ENCODE measurements at regions not wholly inside any gene's neighbourhood (a gene's known extent, or its start where the extent isn't known, plus 50 kb on each side); places are given as distances from the start of the nearest gene placed in this dataset.
"Not testable (repeated sequence)": the region's sequence is repeated elsewhere in the genome, so short reads cannot be mapped to it uniquely, and the experiment has no call there.

DNA sequence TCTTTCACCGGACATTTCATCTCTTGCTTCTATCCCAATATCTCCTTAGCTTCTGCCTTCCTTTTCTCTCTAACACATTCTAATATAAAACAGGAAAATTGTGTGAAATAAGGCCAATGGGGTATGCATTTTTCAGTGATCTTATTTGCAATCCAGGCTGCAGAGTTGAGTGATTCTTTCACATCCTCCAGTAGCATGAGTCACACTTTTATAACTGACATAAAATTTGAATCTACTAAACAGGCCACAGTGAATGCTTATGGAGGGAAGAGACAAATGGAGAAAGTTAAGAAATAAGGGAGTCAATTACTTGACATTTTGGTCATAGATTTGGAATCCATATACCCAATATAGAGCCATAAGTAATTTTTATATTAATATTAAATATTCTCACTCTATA lies 1037.0 kb upstream of the SPRY2 start:
- no peaks in the 10 kb centered on the region for H3K36me3 ChIP-seq (ENCODE audit: insufficient read depth, low read length)
- H3K27me3 ChIP-seq (ENCODE audit: control insufficient read depth in 1 of 2, insufficient read depth in 2 of 2, low read length in 2 of 2) = no peaks in the 10 kb centered on the region
- H3K9me3 ChIP-seq (ENCODE audit: low read length) = no peaks in the 10 kb centered on the region
- H3K9ac ChIP-seq (ENCODE audit: low read length) = no peak overlapping the region
- H3K4me3 ChIP-seq (ENCODE audit: low read depth in 1 of 2, low read length in 2 of 2) = no peak overlapping the region
- no peaks in the 10 kb centered on the region for H3K4me1 ChIP-seq (ENCODE audit: insufficient read depth, low read length)
- H3K27ac ChIP-seq (ENCODE audit: low read depth, low read length) = no peak overlapping the region

DNA sequence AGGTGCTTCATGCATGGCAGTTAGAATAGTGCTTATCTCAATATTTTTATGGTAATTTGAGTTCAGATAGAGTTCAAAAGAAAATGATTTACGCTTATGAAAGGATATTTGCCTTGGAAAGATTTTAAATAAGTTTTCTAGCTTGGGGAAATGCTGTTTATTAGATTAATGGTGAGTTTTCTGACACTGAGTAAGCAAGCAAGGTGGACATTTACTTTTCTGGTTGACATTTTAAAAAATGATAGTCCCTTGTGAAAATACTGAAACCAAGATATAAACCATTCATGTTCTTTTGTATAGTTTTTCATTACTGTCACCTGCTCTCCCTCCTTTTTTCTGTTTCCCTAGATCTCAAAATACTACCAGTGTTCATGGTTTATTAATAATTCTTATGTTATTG lies 1034.8 kb upstream of the SPRY2 start:
- H3K4me1 ChIP-seq (ENCODE audit: insufficient read depth, low read length) = no peaks in the 10 kb centered on the region
- H3K9me3 ChIP-seq (ENCODE audit: low read length) = no peaks in the 10 kb centered on the region
- no peak overlapping the region for H3K9ac ChIP-seq (ENCODE audit: low read length)
- H3K27ac ChIP-seq (ENCODE audit: low read depth, low read length) = no peak overlapping the region
- no peak overlapping the region for H3K4me3 ChIP-seq (ENCODE audit: low read depth in 1 of 2, low read length in 2 of 2)
- H3K36me3 ChIP-seq (ENCODE audit: insufficient read depth, low read length) = no peaks in the 10 kb centered on the region
- no peaks in the 10 kb centered on the region for H3K27me3 ChIP-seq (ENCODE audit: control insufficient read depth in 1 of 2, insufficient read depth in 2 of 2, low read length in 2 of 2)

- H3K4me1 ChIP-seq (ENCODE audit: insufficient read depth, low read length); H3K4me3 ChIP-seq (ENCODE audit: low read depth in 1 of 2, low read length in 2 of 2); H3K36me3 ChIP-seq (ENCODE audit: insufficient read depth, low read length); H3K9me3 ChIP-seq (ENCODE audit: low read length); H3K27ac ChIP-seq (ENCODE audit: low read depth, low read length); H3K9ac ChIP-seq (ENCODE audit: low read length); H3K27me3 ChIP-seq (ENCODE audit: control insufficient read depth in 1 of 2, insufficient read depth in 2 of 2, low read length in 2 of 2): not testable (repeated sequence)
These were observed 1021.8 kb upstream of the SPRY2 start for GRCh38 chr13:81362711-81363110.

- no peaks in the 10 kb centered on the region for H3K36me3 ChIP-seq (ENCODE audit: insufficient read depth, low read length)
- H3K27ac ChIP-seq (ENCODE audit: low read depth, low read length) = no peak overlapping the region
- no peaks in the 10 kb centered on the region for H3K27me3 ChIP-seq (ENCODE audit: control insufficient read depth in 1 of 2, insufficient read depth in 2 of 2, low read length in 2 of 2)
These were observed 1009.1 kb upstream of the SPRY2 start for GRCh38 chr13:81350056-81350455.

GRCh38 chr13:81340118-81341069 lies 999.5 kb upstream of the SPRY2 start:
- not testable (repeated sequence) for H3K27me3 ChIP-seq (ENCODE audit: control insufficient read depth in 1 of 2, insufficient read depth in 2 of 2, low read length in 2 of 2); H3K4me3 ChIP-seq (ENCODE audit: low read depth in 1 of 2, low read length in 2 of 2); H3K36me3 ChIP-seq (ENCODE audit: insufficient read depth, low read length); H3K9ac ChIP-seq (ENCODE audit: low read length); H3K27ac ChIP-seq (ENCODE audit: low read depth, low read length); H3K9me3 ChIP-seq (ENCODE audit: low read length); H3K4me1 ChIP-seq (ENCODE audit: insufficient read depth, low read length)

More at GRCh38 chr13:81350056-81350455, 1009.1 kb upstream of the SPRY2 start:
- Histone ChIP-seq H3K9me3 (ENCODE audit: low read length) (no peaks in the 10 kb centered on the region), H3K4me1 (ENCODE audit: insufficient read depth, low read length) (no peaks in the 10 kb centered on the region), H3K4me3 (ENCODE audit: low read depth in 1 of 2, low read length in 2 of 2) (no peak overlapping the region), H3K9ac (ENCODE audit: low read length) (no peak overlapping the region)

GRCh38 chr13:81339666-81340065 lies 998.7 kb upstream of the SPRY2 start:
- not testable (repeated sequence) for H3K9me3 ChIP-seq (ENCODE audit: low read length); H3K27ac ChIP-seq (ENCODE audit: low read depth, low read length)

GRCh38 chr13:81334481-81334880 lies 993.6 kb upstream of the SPRY2 start:
- no peaks in the 10 kb centered on the region for H3K4me1 ChIP-seq (ENCODE audit: insufficient read depth, low read length)
- H3K4me3 ChIP-seq (ENCODE audit: low read depth in 1 of 2, low read length in 2 of 2) = no peak overlapping the region
- H3K27me3 ChIP-seq (ENCODE audit: control insufficient read depth in 1 of 2, insufficient read depth in 2 of 2, low read length in 2 of 2) = no peaks in the 10 kb centered on the region
- H3K9ac ChIP-seq (ENCODE audit: low read length) = no peak overlapping the region
- no peak overlapping the region for H3K27ac ChIP-seq (ENCODE audit: low read depth, low read length)
- H3K36me3 ChIP-seq (ENCODE audit: insufficient read depth, low read length) = no peaks in the 10 kb centered on the region
- no peaks in the 10 kb centered on the region for H3K9me3 ChIP-seq (ENCODE audit: low read length)

More at GRCh38 chr13:81339666-81340065, 998.7 kb upstream of the SPRY2 start:
- not testable (repeated sequence) for H3K27me3 ChIP-seq (ENCODE audit: control insufficient read depth in 1 of 2, insufficient read depth in 2 of 2, low read length in 2 of 2); H3K4me3 ChIP-seq (ENCODE audit: low read depth in 1 of 2, low read length in 2 of 2); H3K36me3 ChIP-seq (ENCODE audit: insufficient read depth, low read length); H3K9ac ChIP-seq (ENCODE audit: low read length); H3K4me1 ChIP-seq (ENCODE audit: insufficient read depth, low read length)

DNA sequence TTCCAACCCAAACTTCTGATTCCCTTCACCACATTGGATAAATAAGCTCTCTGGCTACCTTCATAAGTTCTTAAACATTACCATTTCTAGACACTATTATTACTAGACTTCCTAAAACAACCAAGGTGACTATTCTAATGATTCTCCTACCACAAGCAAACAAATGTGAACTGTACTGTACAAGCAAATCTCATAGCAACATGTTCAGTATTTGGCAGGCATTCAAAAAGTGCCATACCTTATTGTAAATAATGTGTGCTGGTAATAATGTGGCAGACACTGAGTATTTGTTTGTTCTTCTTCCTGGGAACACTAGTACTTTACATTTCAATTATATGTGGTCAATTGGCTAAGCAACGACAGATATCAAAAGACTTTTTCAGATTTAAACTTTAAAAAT lies 986.0 kb upstream of the SPRY2 start:
- H3K36me3 ChIP-seq (ENCODE audit: insufficient read depth, low read length) = no peaks in the 10 kb centered on the region
- no peak overlapping the region for H3K4me3 ChIP-seq (ENCODE audit: low read depth in 1 of 2, low read length in 2 of 2)
- no peak overlapping the region for H3K27ac ChIP-seq (ENCODE audit: low read depth, low read length)
- no peaks in the 10 kb centered on the region for H3K4me1 ChIP-seq (ENCODE audit: insufficient read depth, low read length)
- no peaks in the 10 kb centered on the region for H3K27me3 ChIP-seq (ENCODE audit: control insufficient read depth in 1 of 2, insufficient read depth in 2 of 2, low read length in 2 of 2)
- H3K9me3 ChIP-seq (ENCODE audit: low read length) = no peaks in the 10 kb centered on the region
- H3K9ac ChIP-seq (ENCODE audit: low read length) = no peak overlapping the region

GRCh38 chr13:81320516-81320915 lies 979.6 kb upstream of the SPRY2 start:
- Histone ChIP-seq H3K4me3 (ENCODE audit: low read depth in 1 of 2, low read length in 2 of 2) (no peak overlapping the region), H3K27me3 (ENCODE audit: control insufficient read depth in 1 of 2, insufficient read depth in 2 of 2, low read length in 2 of 2) (no peaks in the 10 kb centered on the region), H3K9me3 (ENCODE audit: low read length) (no peaks in the 10 kb centered on the region), H3K4me1 (ENCODE audit: insufficient read depth, low read length) (no peaks in the 10 kb centered on the region), H3K36me3 (ENCODE audit: insufficient read depth, low read length) (no peaks in the 10 kb centered on the region), H3K27ac (ENCODE audit: low read depth, low read length) (no peak overlapping the region), H3K9ac (ENCODE audit: low read length) (no peak overlapping the region)

DNA sequence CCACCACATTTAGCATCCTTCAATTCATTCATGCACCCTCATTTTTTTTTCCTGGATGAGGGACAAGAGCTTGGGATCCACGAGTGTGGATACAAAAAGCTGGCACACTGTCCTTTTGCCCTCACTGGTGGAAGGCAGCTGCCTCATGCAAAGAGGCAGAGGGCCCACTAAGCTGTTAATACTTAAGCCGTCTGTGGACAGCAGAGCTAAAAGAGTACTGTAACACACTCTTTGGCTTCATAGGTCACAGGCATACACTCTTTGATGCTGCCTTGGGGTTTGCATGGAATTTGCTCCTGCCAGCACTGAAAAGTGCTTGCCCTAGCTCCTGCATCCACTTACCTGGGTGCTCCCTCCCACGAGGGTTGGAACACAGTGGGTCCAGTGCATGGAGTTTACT lies 978.4 kb upstream of the SPRY2 start:
- Histone ChIP-seq H3K36me3 (ENCODE audit: insufficient read depth, low read length) (no peaks in the 10 kb centered on the region), H3K4me3 (ENCODE audit: low read depth in 1 of 2, low read length in 2 of 2) (no peak overlapping the region), H3K9me3 (ENCODE audit: low read length) (no peaks in the 10 kb centered on the region), H3K27ac (ENCODE audit: low read depth, low read length) (no peak overlapping the region), H3K9ac (ENCODE audit: low read length) (no peak overlapping the region), H3K27me3 (ENCODE audit: control insufficient read depth in 1 of 2, insufficient read depth in 2 of 2, low read length in 2 of 2) (no peaks in the 10 kb centered on the region), H3K4me1 (ENCODE audit: insufficient read depth, low read length) (no peaks in the 10 kb centered on the region)

DNA sequence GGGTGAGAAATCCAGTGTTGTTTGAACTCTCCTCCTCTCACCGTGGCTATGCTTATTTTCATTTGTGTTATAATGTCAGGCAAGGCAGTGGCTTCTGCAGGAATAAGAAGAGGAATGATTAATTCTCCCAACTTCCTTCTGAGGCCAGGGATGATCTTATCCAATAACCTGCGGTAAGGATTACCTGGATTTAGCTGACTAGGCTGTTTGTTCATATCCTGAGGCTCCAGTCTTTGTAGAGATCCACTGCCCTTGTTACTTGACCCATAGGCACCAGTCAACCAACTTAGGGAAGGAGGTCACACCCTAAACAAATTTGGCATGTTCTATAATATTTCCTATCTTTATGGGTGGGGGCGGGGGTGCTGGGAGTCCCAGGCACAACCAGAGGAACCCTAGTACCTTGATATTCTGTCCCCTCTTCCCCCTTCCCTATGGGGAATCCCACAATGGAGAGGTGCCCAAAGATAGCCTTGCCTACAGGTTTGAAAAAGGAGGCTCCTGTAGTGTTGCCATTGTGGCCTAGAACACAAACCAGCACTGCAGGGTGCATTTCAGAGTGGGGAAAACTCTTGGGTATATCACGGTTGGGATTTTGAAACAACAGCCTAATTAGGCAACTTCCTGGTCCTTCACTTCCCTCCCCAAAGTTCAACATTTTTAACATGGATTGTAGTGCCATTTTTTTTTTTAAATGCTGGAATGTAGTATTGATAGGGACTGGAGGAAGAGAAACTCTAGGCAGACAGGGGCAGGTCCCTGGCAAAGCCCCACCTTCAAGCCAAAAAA lies 977.5 kb upstream of the SPRY2 start:
- Histone ChIP-seq H3K9ac (ENCODE audit: low read length) (no peak overlapping the region), H3K27me3 (ENCODE audit: control insufficient read depth in 1 of 2, insufficient read depth in 2 of 2, low read length in 2 of 2) (no peaks in the 10 kb centered on the region), H3K9me3 (ENCODE audit: low read length) (no peaks in the 10 kb centered on the region), H3K36me3 (ENCODE audit: insufficient read depth, low read length) (no peaks in the 10 kb centered on the region), H3K27ac (ENCODE audit: low read depth, low read length) (no peak overlapping the region), H3K4me1 (ENCODE audit: insufficient read depth, low read length) (no peaks in the 10 kb centered on the region), H3K4me3 (ENCODE audit: low read depth in 1 of 2, low read length in 2 of 2) (no peak overlapping the region)

Data from muscle layer of colon (tissue), 2 donors.